Testis (tissue), 2 donors: ENCODE measurements at regions not wholly inside any gene's neighbourhood (a gene's known extent, or its start where the extent isn't known, plus 50 kb on each side); places are given as distances from the start of the nearest gene placed in this dataset.

Source experiments
- DNase-seq: peaks from one replicate; pipeline ENCODE4 v3.0.0-alpha.2; 2019
- H3K27ac ChIP-seq, 2 donors: fragments of 200-600 bp; sonication (generic); one replicate each; pipeline ENCODE4 v1.5.1; 2019
- H3K27me3 ChIP-seq: fragments of 200-600 bp; sonication (generic); one replicate; pipeline ENCODE4 v1.5.1; 2019
- H3K36me3 ChIP-seq: fragments of 200-600 bp; sonication (generic); one replicate; pipeline ENCODE4 v1.5.1; 2017; ENCODE audit warnings: low read depth; ENCODE audit errors: missing control alignments
- H3K4me1 ChIP-seq: fragments of 200-600 bp; sonication (generic); one replicate; pipeline ENCODE4 v1.5.1; 2019
- H3K4me3 ChIP-seq, 2 donors: fragments of 200-600 bp; sonication (generic); one replicate each; pipeline ENCODE4 v1.5.1; 2017 to 2019
- H3K9me3 ChIP-seq: fragments of 200-600 bp; sonication (generic); one replicate; pipeline ENCODE4 v1.5.1; 2017
- POLR2A ChIP-seq: fragments of 450-650 bp; IDR thresholded peaks from one replicate; pipeline ENCODE4 v1.6.1; 2017; ENCODE audit warnings: antibody characterized with exemption, mild to moderate bottlenecking, moderate library complexity
- WGBS, 2 donors: methylation state at CpG; one replicate each; pipeline ENCODE4 v1.1.5; 2018; 5-methylcytosine and 5-hydroxymethylcytosine counted together
- intact Hi-C: fragments of 100-400 bp; cut with DNase I; formaldehyde crosslinking; loops from one replicate; pipeline ENCODE4 v1.15.1; 2023; ENCODE audit warnings: low total_unique reads
- TF ChIP-seq, protein P1 (sequence below), 3 experiments: fragments of 450-650 bp in 2 of 3; fragments of 200-600 bp in 1 of 3; sonication (generic) in 1 of 3; IDR thresholded peaks; one replicate each; pipeline ENCODE4 v1.5.1; 2016 to 2019; ENCODE audit warnings: antibody characterized with exemption in 3 of 3, mild to moderate bottlenecking in 2 of 3, moderate library complexity in 1 of 3

DNA sequence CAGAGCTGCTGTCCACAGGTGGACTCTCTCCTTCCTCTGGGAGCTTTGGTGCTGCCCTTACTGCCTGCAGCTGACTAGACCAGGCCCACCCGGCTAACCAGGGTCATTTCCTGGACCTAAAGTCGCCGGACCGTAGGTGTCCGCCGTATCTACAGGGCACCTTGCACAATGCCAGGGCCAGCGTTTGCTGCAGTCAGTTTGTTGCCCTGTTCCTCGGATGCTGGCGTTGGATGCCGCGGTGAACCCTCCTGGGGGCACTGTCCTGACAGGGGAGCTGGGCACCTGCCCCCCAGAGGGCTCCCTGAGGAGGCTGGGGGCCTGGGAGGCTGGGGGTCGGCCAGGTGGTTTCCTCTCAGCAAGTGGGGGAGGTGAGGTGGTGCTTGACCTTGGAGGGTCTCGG lies 96.6 kb downstream of the UNCX start:
- H3K36me3 ChIP-seq: no peaks in the 10 kb centered on the region
- TF ChIP-seq POLR2A: no peak
- TF ChIP-seq, protein P1, sequence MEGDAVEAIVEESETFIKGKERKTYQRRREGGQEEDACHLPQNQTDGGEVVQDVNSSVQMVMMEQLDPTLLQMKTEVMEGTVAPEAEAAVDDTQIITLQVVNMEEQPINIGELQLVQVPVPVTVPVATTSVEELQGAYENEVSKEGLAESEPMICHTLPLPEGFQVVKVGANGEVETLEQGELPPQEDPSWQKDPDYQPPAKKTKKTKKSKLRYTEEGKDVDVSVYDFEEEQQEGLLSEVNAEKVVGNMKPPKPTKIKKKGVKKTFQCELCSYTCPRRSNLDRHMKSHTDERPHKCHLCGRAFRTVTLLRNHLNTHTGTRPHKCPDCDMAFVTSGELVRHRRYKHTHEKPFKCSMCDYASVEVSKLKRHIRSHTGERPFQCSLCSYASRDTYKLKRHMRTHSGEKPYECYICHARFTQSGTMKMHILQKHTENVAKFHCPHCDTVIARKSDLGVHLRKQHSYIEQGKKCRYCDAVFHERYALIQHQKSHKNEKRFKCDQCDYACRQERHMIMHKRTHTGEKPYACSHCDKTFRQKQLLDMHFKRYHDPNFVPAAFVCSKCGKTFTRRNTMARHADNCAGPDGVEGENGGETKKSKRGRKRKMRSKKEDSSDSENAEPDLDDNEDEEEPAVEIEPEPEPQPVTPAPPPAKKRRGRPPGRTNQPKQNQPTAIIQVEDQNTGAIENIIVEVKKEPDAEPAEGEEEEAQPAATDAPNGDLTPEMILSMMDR (IDR thresholded peaks at IDR 0.05): no peak
- DNase-seq: no peak
- no peaks in the 10 kb centered on the region for H3K27me3 ChIP-seq
- no peaks in the 10 kb centered on the region for H3K9me3 ChIP-seq
- H3K4me1 ChIP-seq: no peaks in the 10 kb centered on the region
- H3K27ac ChIP-seq: no peak overlapping the region
- H3K4me3 ChIP-seq: no peak overlapping the region
- intact Hi-C loops: no loop called here
- WGBS, 2 donors: 81 to 90% methylated on average over 12 to 13 of the region's 13 CpGs

DNA sequence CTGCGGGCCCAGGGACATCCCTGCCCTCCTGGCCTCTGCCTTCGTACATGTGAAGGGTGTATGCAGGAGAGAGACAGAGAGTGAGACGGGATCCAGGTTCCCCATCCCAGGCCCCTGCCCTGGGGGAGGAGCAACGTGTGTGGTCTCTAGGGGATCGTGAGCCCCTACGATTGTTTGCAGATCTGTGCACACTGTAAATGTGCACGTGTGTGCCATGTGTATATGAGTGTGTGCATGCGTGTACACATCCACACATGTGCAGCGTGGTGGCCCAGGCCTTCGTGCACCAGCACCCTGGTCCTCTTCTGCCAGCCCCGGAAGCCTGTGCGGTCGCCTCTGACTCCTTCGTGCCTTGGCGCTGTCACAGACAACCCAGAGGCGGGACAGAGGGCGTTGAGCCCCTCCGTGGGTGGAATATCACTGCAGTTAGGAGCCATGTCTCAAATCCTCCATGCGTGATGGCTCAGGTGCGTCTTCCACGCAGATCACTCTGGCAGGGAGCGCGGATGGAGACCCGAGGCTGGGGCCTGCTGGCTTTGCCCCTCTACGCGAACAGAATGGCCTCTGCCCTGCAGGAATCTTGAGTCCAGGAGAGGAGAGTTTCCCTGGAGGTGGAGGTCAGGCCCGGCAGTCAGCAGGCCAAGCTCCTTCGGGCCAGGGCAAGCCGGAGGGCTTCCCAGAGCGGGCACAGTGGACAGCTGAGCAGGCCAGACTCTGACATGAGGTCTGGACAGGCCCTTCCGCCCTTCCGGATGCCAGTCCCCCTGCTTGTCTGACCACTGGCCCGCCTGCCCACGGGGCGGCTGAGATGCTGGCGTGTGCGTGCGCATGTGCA lies 97.5 kb downstream of the UNCX start:
- Histone ChIP-seq H3K36me3 (no peaks in the 10 kb centered on the region), H3K27ac (no peak overlapping the region), H3K4me1 (no peaks in the 10 kb centered on the region), H3K27me3 (no peaks in the 10 kb centered on the region), H3K9me3 (no peaks in the 10 kb centered on the region), H3K4me3 (no peak overlapping the region)
- WGBS, 2 donors: 63 to 72% methylated on average over 9 to 38 of the region's 38 CpGs
- TF ChIP-seq POLR2A: no peak
- TF ChIP-seq, protein P1 (IDR thresholded peaks at IDR 0.05): no peak
- DNase-seq: no peak
- intact Hi-C loops: no loop called here

DNA sequence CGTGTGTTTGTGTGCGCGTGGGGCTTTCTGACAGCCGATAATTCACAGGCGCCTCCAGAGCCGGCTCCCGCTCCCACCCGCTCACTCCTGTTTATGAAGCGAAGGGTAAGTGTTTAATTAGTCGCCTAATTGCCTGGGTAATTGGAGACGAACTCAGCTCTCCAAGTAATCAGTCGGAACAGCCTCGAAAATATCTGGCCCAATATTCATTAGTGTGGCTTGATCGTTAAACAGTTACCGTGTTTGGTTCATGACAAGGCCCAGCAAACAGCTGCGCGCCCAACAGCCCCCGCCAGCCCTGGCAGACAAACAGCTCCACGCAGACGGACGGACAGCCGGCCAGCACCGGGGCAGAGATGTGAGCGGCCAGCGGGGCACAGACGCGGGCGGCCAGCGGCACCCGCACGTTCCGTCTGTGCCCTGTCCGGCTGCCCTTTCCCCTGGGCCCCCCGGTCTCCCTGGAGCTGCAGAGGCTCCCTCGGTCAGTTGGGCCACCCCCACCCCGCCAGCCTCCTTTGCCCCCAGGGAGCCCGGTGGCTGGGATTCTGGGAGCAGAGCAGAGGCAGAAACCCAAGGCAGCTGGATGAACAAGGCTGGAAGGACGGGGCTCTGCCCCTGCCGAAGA lies 98.2 kb downstream of the UNCX start:
- 47 to 54% methylated on average over 16 to 39 of the region's 39 CpGs for WGBS, 2 donors
- DNase-seq: no peak
- no peaks in the 10 kb centered on the region for H3K27me3 ChIP-seq

DNA sequence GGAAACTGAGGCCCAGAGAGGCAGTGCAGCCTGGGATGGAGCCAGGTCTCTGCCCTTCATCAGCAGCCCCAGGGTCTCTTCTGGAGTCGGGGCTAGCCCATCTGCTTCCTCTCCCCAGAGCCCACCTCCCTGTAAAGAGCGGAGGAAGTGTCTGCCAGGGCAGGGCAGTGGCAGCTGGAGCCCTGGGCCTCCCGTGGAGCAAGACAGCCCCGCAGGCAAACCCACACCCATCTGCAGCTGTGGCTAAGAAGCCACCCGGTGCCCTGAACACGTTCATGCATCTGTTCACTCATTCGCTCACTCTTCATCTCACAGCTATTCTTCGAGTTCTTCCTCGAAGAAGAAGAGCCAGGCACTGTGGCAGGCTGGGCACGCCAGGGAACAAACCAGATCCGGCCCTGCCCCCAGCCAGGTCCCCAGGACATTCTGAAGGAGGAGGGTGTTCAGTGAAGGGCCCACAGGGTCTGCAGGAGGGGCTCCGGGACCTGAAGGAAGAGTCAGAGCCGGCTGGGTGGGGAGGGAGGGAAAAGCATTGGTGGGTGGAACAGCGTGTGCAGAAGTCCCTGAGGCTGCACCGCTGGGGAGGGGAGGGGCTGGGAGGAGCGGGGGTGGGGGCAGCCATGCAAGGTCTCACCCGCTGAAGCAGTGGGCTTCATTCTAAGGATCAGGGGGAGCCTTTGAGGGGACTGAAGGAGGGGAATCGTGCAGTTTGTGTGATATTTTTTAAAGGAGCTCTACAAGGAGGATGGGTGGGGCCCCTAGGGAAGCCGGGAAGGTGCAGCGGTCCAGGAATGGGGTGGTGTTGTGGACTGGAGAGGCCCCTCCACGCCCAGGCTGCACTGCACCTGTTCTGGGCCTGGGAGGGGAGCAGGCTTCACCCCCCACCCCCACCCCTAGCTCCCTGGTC lies 99.1 kb downstream of the UNCX start:
- intact Hi-C loops: no loop called here
- no peak for TF ChIP-seq POLR2A
- TF ChIP-seq, protein P1 (IDR thresholded peaks at IDR 0.05): no peak
- 66 to 80% methylated on average over 17 to 21 of the region's 21 CpGs for WGBS, 2 donors
- Histone ChIP-seq H3K27ac (no peak overlapping the region), H3K4me3 (no peak overlapping the region), H3K4me1 (no peaks in the 10 kb centered on the region), H3K27me3 (no peaks in the 10 kb centered on the region), H3K9me3 (no peaks in the 10 kb centered on the region), H3K36me3 (no peaks in the 10 kb centered on the region)
- no peak for DNase-seq

More for the DNA sequence above, 98.2 kb downstream of the UNCX start:
- Histone ChIP-seq H3K27ac (no peak overlapping the region), H3K4me1 (no peaks in the 10 kb centered on the region), H3K4me3 (no peak overlapping the region), H3K9me3 (no peaks in the 10 kb centered on the region), H3K36me3 (no peaks in the 10 kb centered on the region)
- intact Hi-C loops: no loop called here
- TF ChIP-seq POLR2A: no peak
- TF ChIP-seq, protein P1 (IDR thresholded peaks at IDR 0.05): no peak
